ENCODE measurements at regions not wholly inside any gene's neighbourhood (a gene's known extent, or its start where the extent isn't known, plus 50 kb on each side); places are given as distances from the start of the nearest gene placed in this dataset.
"Not testable (repeated sequence)": the region's sequence is repeated elsewhere in the genome, so short reads cannot be mapped to it uniquely, and the experiment has no call there.

DNA sequence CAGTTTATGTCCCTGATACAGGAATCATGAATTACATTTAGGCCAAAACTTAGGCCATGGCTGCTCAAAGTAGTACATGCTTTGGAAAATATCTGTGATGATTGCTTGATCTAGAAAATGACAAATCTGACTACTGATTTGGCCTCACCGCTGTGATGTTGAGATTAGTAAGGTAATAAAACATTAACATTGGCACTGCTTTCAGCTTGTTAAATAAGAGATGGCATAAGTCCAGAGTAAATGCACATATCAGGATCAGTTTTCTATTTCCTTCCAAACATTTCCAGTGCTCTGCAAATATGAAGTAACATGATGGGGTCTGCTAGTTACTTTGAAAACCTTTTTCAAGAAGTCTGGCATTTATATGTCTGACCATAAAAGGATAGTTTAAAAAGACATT is 687.3 kb upstream of the ACTRT1 start:
- no peak for DNase-seq

DNA sequence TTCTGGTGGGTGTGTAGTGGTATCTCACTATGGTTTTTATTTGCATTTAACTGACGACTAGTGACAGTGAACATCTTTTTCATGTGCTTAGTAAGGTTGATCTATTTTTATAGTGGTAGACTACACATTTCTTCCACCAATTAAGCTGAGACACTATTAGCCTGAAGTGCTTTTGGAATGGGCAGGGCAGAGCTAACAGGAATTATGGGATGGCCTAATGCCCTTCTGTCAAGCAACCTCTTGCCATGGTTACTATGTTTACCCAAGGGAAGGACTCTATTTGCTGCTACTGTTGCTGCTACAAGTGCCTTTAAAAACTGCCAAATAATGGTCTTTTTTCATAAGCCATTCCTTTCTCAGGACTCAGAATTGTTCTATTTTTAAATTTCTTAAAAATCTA is 676.7 kb upstream of the ACTRT1 start:
- DNase-seq = no peak

DNA sequence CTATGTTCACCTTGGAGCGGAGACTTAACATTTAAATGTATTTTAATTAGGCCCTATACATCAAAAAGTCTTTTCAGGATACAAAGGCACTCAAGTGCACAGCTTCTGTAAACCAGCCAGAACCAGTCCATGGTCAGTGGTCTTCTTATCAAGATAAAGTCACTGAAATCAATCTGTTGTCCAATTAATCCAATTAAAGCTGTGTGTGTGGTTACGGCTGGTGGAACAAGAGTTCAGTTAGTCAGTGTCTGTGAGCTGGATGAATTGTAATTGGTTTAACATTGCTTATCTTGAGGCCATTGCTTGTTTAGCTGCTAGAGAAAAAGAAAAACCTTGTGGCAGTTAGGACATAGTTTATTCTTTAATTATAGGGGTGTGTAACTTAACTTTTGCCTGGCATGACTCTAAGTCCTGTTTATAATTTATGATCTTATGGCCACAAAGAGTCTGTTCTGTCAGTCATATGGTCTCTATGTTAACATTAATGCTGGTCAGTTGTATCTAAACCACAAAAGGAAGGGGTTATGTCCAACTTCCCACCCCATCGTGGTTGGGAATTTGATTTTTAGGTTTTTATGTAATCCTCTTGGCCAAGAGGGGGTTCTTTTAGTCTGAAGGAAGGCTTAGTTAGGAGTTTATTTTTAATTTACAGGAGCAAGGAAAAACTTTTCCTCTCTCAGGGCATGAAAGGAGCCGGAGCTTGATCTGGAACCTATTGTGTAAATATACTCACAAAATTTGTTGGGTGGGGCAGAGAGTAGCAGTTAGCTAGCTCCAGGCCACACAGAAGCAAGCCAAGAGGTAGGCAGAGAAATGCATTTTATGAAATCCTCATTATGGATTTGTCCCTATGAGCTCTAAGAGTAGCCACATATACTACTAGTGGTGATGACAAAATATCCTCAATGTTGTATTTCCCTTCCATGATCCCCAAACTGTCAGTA is 665.7 kb upstream of the ACTRT1 start:
- DNase-seq = no peak

DNA sequence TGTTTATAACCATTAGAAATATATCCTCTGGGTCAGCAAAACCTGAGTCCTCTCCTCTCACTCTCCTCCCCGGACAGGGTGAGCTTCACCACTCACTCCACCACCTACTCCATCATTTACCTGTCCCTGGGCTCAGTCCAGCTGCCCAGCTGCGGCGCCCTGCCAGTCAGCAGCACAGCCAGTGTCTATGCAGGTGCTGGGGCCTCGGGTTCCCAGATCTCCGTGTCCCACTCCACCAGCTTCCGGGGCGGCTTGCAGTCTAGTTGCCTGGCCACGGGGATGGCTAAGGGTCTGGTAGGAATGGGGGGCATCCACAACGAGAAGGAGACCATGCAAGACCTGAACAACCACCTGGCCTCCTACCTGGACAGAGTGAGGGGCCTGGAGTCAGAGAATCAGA is 662.2 kb upstream of the ACTRT1 start:
- DNase-seq = no peak

DNA sequence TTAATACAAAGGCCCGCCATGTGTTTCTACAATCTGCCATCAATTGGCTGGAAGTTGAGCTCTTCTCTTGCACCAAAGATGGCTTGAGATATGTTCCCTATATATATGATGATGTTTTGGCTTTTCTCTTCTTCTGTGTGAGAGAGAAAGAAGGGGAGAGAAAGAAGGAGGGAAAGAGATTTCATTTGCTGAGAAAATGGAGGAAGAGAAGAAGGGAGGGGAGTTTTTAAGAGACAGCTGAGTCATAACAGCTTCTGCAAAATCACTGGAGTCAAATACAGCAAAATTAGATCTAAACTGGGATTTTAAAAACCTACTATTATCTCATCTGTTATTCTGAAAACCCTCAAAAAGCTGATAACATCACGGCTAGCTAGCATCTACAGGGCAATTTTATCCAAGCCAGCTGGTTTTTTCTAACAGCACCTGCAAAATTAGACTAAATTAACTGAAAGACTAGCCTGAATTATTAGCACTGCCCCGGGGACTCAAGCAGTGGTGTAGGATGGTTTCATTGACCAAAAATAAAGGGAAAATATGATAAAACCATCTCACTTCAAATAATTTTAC is 647.6 kb upstream of the ACTRT1 start:
- DNase-seq = no peak

DNA sequence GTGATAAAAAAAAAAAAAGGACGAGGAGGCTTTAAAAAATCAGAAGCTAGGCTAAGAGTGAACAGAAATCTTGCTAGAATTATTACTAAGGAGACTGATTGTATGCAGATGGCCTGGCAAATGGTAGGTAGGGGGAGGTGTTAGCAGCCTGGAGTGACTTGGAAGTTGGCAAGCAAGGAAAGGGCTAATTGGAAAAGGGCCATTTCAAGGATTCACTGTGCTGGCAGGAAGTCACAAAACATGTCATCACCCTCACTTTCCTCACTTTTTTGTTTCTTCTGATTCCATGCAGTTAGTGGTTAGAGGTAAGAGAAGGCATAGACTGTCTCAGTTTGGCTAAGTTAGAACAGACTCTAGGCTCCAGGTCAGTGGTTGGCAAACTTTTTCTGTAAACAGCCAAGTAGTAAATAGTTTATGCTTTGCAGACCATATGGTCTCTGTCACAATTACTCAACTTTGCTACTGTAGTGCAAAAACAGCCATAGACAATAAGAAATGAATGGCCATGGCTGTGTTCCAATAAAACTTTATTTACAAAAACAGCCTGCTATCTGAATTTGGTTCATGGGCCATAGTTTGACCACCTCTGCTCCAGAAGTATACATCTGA is 646.5 kb upstream of the ACTRT1 start:
- peak; percentile 85 for DNase-seq

DNA sequence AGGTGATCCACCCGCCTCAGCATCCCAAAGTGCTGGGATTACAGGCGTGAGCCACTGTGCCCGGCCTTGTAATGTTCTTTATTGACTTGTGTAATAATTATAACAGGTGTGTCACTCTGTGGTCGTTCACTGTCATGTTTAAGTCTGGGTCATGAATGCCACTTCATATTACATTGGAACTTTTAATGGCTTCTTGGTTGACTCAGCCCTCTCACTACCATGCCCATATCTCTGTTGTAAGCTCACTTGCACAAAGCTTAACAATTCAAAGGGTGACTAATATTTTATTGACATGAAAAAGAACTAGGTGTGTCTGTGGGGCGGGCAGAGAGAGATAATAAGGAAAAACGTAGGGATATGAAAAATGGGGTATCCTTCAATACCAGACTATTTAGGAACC is 639.7 kb upstream of the ACTRT1 start:
- no peak for DNase-seq

DNA sequence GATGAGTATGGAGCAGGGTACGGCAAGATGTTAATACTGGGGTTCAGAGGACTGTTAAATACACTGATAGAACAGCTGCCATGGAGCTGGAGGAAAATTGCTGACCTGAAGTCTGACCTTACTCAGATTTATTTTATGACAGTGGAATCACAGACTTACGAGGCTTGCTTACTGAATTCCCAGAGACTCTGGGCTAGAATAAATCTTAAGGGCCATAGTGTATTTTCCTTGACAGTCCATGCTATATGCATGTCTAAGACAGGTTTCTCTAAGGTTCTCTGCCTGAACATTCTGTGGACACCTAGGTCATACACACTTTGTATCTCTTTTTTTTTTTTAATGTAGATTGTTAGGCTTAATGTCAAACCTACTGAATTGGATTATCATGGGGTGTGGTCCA is 633.2 kb upstream of the ACTRT1 start:
- no peak for DNase-seq

DNA sequence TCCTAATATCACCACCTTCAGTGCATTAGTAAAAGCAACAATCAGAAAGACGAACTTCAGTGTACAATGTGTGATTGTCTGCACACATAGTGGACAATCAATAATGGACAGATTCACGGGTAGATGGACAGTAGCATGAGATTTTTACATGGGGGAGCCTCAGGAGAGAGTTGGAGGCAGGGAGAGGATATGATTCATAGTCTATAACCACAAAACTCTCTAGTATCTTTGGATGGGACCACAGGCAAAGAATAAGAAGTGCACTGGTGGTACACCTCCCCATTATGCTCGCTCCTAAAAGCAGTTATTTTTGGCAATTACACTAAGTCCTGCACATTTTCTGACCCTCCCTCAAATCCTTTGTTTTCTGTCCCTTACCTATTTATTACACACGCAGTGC is 624.4 kb upstream of the ACTRT1 start:
- peak; percentile 26 for DNase-seq

DNA sequence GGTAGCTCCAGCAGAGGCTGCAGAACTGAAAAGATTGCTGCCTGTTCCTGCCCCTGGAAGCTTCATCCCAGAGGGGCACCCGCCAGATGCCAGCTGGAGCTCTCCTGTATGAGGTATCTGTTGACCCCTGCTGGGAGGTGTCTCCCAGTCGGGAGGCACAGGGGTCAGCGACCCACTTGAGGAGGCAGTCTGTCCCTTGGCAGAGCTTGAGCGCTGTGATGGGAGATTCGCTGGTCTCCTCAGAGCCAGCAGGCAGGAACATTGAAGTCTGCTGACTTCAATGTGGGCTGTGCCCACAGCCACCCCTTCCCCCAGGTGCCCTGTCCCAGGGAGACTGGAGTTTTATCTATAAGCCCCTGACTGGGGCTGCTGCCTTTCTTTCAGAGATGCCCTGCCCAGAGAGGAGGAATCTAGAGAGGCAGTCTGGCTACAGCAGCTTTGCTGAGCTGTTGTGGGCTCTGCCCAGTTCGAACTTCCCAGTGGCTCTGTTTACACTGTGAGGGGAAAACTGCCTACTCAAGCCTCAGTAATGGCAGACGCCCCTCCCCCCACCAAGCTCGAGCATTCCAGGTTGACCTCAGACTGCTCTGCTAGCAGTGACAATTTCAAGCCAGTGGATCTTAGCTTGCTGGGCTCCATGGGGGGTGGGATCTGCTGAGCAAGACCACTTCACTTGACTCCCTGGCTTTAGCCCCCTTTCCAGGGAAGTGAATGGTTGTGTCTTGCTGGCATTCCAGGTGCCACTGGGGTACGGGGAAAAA is 622.3 kb upstream of the ACTRT1 start:
- peak; percentile 3 for DNase-seq

DNA sequence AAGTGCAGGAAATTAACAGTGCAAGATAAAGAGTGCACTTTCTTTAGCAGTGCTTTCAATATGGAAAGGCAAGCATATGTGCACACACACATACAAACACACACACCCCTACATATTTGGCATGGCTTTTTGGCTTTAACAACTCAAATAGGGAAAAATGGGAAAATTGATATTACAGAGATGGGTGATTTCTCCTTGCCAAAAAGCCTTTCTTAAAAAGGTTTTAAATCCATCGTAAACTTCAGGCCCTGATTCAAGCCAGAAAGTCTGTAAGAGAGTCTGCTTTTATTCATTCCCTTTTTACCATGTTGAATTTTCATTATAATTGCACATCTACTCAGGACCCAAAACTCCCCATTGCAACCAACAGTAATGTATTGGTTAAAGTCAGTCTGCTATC is 612.0 kb upstream of the ACTRT1 start:
- DNase-seq = no peak

DNA sequence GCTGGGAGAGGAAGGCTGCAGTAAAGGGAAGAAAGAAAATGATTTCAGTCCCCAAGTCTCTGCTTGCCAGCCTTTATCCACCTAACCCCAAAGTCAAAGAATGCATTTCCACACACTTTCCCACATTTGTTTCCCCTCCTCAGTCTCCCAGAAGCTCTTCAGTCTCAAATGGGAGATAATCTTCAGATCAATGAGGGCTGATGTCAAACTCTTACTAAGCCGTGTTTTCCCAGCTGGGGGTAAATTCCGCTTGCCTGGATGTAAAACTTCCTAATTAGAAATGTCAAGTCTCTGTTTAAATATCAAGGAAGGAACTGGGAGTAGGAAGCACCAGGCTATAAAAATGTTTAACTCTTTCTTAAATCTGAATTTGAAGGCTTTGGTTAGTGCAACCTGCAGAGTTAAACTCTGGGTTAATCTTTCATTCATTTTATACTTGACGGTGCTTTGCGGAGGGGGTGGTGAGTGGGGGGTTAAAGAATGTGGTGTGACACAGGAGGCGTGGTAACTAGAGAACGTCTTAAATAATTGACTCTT is 601.4 kb upstream of the ACTRT1 start:
- peak; percentile 0 for DNase-seq

DNA sequence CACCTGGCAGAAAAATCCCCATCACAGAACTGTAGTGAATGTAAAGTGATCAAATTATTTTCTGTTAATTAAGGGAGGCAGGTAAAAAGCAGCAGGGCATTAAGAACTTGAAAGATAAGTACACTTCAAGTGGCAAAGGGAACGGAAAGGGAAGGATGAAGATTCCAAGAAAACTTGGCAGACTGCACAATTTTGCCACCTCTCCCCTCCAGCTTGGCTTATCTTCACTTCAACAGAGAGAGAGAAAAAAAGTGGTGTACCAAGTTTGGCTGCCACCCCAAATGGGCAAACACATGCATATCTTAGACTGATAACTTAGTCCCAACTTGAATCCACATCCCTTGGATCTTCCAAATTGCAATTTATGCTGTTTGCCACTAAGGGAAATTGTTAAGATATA is 598.1 kb upstream of the ACTRT1 start:
- DNase-seq = no peak

DNA sequence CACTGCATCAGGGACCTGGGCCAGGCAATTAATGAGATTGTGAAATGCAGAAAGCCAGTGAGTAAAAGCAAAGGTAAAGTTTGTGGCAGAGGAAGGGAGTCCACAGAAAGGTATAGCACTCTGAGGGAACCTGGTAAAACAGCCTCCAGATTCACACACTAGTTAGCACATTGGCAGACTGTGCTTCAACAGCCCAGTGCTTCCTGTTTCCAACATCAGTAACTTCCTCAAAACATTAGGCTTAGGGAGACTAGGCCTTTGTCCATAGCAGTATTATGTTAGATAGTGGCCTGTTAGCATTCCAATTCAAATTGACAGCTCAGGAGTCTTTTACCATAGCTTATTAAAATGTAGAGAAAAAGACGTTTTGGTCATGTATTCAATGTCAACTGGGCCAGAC is 582.6 kb upstream of the ACTRT1 start:
- DNase-seq = no peak

DNA sequence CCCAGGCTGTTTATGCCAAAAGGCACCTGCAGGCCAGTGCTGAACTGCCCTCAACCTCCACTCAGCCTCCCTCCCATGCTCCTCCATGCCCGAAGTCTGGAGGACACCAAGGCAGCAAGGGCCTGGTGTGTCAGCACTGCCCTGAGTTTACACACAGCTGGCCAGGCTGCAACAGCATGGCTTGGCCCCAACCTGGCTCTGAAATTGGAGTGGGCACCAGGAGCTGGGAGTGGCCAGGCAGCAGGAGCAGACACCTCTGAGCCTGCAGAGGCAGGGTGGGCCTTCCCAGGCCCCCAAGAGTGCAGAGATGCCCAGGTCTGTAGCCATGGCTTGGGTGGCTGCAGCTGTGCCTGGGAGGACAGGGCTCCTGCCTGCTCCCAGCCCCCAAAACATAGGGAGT is 571.2 kb upstream of the ACTRT1 start:
- DNase-seq = no peak

DNA sequence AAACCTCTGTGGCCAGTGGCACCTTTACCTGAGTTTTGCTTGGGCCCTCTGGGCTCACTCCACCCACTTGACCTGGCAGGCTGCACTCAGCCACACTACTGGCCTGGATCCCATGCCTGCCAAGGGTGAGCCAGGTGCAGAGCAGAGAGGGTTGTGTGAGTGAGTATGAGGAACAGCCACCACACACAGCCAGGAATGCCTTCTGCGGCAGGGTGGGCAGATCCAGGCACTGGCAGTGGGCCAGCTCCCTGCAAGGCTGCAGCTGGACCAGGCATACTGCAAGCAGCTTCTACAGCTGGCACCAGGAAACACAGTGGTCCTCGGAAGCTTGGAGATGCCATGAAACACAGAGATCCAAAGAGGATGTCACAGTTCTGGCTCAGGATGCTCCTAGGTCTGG is 570.1 kb upstream of the ACTRT1 start:
- no peak for DNase-seq

DNA sequence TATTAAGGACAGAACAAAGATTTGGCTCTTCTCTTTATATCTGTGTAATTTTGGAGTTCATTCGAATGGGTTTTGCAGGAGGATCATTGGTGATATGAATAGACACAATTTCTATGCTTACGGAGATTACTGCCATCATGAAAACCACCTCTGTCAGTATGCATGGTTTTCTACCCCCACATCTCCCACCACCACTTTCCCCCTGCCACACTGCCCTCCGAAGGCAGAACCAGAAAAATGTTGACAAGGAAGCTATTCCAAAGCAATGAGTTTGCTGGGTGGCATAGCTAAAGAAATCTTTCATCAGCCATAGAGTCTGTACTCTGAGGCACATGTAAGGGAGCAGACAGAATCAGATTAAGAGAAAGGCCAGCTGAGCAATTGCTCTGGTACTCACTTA is 567.3 kb upstream of the ACTRT1 start:
- DNase-seq = no peak

DNA sequence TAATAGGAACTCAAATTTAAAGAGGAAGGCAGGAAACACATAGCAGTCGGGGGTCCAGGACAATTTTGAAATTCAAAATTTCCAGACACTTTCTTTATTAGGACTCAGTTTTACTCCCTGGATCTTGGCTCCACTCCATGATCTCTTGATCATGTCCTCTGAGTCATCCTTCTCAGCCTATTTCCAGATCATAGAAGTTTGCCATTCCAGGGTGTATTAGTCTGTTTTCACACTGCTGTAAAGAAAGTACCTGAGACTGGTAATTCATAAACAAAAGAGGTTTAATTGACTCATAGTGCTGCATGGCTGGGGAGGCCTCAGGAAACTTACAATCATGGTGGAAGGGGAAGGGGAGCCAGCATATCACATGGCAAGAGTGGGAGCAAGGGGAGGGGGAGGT is 564.7 kb upstream of the ACTRT1 start:
- DNase-seq = peak; percentile 18

DNA sequence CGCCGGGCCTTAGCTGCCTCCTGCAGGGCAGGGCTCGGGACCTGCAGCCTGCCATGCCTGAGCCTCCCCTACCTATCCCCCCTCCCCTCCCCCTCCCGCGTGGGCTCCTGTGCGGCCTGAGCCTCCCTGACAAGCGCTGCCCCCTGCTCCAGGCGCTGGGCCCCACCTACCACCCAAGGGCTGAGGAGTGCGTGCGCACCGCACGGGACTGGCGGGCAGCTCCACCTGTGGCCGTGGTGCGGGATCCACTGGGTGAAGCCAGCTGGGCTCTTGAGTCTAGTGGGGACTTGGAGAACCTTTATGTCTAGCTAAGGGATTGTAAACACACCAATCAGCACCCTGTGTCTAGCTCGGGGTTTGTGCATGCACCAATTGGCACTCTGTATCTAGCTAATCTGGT is 554.6 kb upstream of the ACTRT1 start:
- DNase-seq = not testable (repeated sequence)

DNA sequence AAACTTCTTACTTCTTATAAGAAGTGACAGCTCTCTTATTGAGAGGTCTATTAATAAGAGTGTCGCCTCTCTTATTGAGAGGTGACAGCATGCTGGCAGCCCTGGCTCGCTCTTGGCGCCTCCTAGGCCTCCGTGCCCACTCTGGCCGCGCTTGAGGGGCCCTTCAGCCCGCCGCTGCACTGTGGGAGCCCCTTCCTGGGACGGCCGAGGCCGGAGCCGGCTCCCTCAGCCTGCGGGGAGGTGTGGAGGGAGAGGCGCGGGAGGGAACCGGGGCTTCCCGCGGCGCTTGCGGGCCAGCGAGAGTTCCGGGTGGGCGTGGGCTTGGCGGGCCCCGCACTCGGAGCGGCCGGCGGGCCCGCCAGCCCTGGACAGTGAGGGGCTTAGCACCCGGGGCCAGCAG is 554.2 kb upstream of the ACTRT1 start:
- not testable (repeated sequence) for DNase-seq

DNA sequence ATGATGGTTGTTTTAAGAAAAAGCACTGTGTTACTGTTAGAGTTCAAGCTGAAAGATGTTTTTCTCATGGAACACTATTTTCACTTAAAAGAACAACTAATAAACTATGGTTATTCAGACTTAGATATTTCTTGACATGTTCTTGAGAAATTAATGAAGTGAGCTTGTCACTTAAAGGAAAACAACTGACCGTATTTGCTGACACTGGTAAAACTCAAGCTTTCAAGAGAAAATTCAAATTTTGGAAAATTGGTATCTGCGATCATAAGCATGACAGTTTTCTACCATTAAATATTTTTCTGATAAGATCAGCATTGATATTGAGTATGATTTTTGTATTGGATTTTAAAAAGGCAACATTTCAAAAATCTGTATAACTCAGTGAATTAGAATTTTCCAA is 549.5 kb upstream of the ACTRT1 start:
- no peak for DNase-seq

DNA sequence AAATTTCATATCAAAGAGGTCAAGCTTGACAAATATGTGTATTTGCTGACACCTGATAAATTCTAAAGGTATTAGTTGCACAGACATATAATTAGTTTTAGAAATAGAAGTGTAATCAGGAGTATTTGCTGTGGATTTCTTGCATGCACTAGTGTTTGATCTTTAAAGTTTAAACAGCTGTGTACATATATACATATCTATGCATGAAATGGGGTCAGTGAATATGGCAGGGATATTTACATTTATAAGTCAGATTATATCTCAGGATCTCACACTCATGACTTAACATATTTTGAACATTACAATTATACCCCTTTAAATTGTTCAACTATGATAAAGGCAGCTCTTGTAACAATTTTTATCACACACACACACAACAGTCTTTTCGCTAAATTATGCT is 547.4 kb upstream of the ACTRT1 start:
- DNase-seq = no peak

DNA sequence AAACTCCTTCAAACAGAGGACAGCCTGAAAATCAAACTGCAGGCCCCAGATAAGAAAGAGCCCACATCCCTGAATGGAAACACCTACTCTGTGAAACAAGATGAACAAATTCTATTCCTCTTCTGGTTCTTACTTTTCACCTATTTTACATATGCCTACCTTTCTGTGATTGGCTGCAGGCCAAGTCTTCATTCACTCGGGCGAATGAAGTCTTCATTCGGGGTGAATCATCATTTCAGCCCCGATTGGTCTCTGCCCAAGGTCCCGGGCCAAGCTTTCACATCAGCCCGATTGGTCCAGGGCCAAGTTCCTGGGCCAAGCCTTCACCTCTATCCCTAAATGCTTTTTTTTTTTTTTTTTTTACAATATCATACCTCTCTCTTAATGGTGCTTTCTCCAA is 529.8 kb upstream of the ACTRT1 start:
- no peak for DNase-seq

All from fibroblast of skin of right quadriceps (primary cell).